ENCODE measurements at regions not wholly inside any gene's neighbourhood (a gene's known extent, or its start where the extent isn't known, plus 50 kb on each side); places are given as distances from the start of the nearest gene placed in this dataset.

DNA sequence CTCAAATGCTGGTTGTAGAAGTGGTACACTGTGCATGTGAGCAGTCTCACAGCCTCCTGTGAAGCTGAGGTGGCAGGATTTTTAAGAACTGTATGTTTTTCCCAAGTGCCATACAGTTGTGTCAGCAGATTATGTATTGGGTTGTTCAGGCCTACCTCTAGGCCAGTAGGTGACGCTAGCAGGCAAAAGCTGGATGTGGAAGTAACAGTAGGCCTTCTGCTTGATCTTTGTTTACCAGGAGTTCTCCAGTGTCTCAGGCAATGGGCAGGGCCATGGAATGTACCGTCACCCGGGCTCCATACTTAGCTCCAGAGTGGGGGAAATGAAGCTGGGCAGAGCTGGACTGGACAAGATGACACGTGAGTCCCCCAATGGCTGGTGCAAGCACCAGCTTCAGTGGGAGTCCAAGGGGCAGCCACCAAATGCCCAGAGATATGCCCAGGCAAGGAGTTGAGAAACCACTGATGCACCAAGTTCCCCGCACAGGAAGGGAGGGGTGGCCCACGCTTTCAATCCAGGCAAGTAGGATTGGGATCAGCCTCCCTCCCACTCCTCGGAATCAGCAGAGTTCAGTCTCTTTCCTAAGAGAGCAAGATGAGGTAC, 289.7 kb downstream of the HTR1B start:
- DNase-seq, result peak in 1 of 2 experiments; percentile 47

DNA sequence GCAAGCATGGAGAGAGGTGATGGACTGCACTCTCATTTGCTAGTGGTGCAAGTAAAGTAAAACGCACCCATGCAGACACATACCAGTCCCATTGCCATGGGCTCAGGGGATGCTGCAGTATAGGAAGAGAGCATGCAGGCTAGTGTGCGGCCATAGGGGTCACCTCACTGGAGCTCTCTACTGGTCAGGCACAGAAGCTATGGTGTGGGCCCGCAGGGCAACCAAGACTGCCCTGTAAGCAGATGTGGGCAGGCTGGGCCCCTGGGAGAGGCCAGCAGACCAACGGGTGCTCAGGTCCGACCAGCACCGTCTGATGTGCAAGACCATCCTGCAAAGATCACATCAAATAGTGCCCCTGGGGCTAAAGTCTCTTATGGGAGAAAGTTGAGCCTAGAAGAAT, 290.7 kb downstream of the HTR1B start:
- no peak for DNase-seq

- DNase-seq, result no peak
Measured at GRCh38 chr6:77159730-77160129, 303.6 kb downstream of the HTR1B start.

DNA sequence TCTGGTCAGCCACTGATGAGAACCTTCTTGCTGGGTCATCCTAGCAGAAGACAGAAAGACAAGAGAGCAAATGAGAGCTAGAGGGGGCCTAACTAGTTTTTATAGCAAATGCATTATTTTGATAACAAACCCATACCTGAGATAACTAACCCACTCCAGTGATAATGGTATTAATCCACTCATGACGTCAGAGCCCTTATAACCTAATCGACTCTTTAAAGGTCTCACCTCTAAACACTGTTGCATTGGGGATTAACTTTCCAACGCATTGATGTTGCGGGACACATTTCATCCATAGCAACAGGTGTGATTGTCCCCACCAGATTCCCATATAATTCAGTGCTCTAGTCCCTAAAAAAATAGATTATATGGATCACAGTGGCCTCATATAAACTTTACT, 312.1 kb downstream of the HTR1B start:
- no peak for DNase-seq

GRCh38 chr6:77150736-77151135, 312.6 kb downstream of the HTR1B start:
- DNase-seq, result no peak

- DNase-seq, result no peak
Measured at GRCh38 chr6:77145244-77145643, 318.0 kb downstream of the HTR1B start.

GRCh38 chr6:77143659-77144447, 319.4 kb downstream of the HTR1B start:
- no peak for DNase-seq

GRCh38 chr6:77136086-77136485, 327.2 kb downstream of the HTR1B start:
- no peak for DNase-seq

GRCh38 chr6:77133031-77133430, 330.3 kb downstream of the HTR1B start:
- no peak for DNase-seq

- no peak for DNase-seq
Measured at GRCh38 chr6:77131426-77131825, 331.9 kb downstream of the HTR1B start.

GRCh38 chr6:77124604-77125003, 338.7 kb downstream of the HTR1B start:
- DNase-seq, result peak in 1 of 2 experiments; percentile 11

DNA sequence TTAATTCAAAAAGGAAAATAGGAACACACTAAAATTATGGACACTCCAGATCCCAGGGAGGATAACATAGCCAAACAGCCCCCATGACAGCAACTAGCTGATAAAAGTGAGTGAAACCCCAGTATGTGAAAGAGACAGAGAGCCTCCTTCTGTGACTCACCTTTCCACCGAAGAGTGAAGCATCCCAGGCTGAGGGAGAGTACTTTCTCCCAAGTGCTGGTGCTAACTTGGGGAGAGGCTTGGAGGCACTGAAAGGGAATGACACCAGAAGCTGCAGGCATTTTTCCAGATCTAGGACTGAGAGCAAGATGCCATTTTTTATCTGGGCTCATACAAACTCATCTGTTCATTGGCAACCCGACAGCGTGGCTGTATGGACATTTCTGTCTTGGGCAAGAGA, 339.8 kb downstream of the HTR1B start:
- no peak for DNase-seq

DNA sequence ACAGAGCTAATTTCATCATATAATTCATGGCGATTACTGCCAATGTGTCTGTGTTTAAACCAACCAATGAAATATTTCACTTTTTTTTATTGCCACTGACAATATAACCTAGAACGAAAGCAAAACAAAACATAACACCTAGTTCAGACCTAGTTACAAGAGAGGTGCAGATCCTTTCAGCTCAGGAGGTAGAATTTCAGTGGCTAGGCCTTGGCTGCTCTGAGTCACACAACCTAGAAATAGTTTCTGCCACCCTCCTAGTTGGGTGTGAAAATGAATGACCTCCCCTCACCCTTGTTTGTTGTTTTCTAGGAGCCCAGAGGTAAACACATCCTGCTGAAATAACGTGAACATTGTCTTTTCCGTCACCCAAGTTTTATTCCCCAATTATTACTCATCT, 356.3 kb downstream of the HTR1B start:
- DNase-seq, result no peak

DNA sequence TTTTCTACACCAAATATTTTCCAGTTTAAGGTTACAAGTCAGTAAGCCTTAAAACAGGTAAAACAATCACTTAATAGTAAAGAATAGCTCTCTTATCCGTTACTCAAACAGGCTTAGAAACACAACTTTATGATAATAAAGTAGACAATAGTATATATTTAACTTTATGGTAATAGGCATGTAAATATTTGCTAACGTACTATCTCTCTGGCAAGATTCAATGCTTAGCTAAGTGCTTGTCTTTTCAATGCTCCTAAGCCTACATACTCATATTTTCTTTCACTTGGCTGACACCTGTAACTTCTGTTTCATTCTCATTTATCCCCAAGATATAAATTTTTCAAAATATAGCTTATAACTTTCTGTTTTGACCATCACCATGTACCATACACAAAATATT, 358.2 kb downstream of the HTR1B start:
- peak in 1 of 2 experiments; percentile 11 for DNase-seq

GRCh38 chr6:77097940-77098339, 365.4 kb downstream of the HTR1B start:
- DNase-seq, result no peak

DNA sequence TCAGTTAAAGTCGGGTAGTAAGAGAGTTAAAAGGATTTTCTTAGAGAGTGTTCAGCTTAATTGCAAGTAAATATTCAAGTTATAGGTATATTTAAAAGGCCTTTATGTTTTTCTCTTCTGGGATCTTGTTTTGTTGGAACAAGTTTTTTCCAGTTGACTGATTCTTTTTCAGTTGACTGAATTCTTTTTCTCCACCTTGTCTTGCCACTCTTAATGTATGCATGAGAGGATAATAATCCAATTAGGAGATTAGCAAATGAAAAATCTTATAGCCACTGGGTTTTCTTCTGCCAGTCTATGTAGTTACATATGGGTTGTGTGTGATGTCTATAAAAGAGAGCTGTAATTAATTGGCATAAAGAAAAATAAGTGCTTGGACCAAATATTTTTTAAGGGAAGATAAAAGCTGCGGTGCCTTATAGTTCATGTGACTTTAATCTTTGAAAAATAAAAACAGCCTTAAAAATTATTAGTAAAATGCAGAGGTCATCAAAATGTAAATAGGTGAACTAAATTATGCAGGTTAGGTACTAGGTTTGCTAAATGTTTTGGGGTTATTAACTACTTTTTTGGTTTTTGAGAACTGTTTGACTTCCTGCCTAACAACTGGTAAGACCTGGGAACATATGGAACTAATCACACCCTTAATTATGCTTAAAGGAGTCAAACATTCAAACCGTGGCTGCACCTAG, 367.2 kb downstream of the HTR1B start:
- DNase-seq, result no peak

GRCh38 chr6:77094821-77095220, 368.5 kb downstream of the HTR1B start:
- DNase-seq, result no peak

DNA sequence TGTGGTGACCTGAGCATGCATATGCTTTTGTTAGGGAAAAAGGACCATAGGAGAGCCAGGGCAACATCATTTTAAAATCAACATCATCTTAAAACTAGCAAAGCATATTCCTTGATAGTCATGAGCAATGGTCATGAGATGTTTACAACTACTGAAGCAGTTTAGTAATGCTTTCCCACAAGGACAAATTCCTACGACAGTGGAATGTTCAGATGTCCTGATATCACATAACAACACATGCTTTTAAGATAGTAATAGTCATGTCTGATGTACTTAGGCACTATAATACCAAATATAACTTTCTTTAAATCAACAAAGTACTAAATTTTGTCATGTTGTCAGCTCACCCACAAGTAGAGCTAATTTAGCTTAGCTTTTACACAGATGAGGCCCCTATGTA, 370.3 kb downstream of the HTR1B start:
- no peak for DNase-seq

DNA sequence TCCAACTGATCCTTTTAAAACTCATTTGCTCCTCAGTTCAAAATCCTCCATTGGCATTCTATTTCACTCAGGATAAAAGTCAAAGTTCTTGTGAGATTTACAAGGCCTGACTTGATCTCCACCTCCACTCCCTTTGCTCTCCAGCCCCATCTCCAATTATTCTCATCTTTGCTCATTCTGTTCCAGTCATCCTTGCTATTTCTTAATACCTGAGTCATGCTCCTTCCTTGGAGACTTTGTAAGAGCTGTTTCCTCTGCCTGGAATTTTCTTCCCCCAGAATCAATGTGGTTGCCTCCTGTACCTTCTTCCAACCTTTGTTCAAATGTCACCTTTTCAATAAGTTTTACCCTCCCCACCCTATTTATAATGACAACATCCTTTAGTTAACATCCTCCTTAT, 373.5 kb downstream of the HTR1B start:
- DNase-seq, result no peak

- peak; percentile 16 to 27 for DNase-seq
Measured at GRCh38 chr6:77087794-77088318, 375.4 kb downstream of the HTR1B start.

DNA sequence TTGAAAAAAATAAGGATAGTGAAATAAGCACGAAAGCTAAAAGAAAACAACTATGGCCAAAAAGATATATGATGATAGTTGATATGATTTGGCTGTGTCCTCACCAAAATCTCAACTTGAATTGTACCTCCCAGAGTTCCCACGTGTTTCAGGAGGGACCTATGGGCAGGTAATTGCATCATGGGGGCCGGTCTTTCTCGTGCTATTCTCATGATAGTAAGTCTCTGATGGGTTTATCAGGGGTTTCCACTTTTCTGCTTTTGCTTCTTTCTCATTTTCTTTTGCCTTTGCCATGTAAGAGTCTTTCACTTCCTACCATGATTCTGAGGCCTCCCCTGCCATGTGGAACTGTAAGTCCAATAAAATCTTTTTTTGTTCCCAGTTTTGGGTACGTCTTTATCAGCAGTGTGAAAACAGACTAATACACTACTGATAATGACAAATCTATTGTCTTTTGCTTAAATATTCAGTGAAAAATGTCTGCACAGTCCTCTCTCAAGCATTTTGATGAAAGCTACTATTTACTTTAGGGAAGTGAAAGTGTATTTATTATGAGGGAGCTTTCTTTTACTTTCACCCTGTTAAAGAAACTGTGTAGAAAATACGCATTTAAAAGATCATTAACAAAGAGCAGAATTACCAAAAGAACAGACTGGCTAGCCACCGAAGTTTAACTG, 389.1 kb downstream of the HTR1B start:
- DNase-seq, result no peak

- no peak for DNase-seq
Measured at GRCh38 chr6:77073410-77073760, 389.9 kb downstream of the HTR1B start.

- no peak for DNase-seq
Measured at GRCh38 chr6:77072694-77073409, 390.4 kb downstream of the HTR1B start.
